ENCODE measurements at regions not wholly inside any gene's neighbourhood (a gene's known extent, or its start where the extent isn't known, plus 50 kb on each side); places are given as distances from the start of the nearest gene placed in this dataset.
A peak's percentile ranks its signal among the peaks of the same experiment; 100 is the strongest.
"Not testable (repeated sequence)": the region's sequence is repeated elsewhere in the genome, so short reads cannot be mapped to it uniquely, and the experiment has no call there.

DNA sequence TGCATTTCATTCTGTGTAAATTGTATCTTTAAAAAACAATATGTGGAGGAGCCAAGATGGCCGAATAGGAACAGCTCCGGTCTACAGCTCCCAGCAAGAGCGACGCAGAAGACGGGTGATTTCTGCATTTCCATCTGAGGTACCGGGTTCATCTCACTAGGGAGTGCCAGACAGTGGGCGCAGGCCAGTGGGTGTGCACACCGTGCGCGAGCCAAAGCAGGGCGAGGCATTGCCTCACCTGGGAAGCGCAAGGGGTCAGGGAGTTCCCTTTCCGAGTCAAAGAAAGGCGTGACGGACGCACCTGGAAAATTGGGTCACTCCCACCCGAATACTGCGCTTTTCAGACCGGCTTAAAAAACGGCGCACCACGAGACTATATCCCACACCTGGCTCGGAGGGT lies 75.0 kb upstream of the RGS1 start:
- not testable (repeated sequence) for H3K36me3 ChIP-seq (ENCODE audit: control insufficient read depth, insufficient read depth, low read length); H3K9ac ChIP-seq (ENCODE audit: low read length); H2BK15ac ChIP-seq (replicated peaks; ENCODE audit: low read depth); H3K56ac ChIP-seq (ENCODE audit: low read length); H2BK120ac ChIP-seq (ENCODE audit: low read depth, low read length); H3K27ac ChIP-seq (ENCODE audit: low read depth, low read length); H3K4me2 ChIP-seq (ENCODE audit: low read length); H3K79me2 ChIP-seq (ENCODE audit: control insufficient read depth, insufficient read depth, low read length); H3K23ac ChIP-seq (ENCODE audit: low read length); H3K4me3 ChIP-seq (ENCODE audit: low read length); H2AK5ac ChIP-seq (ENCODE audit: low read length); H3K18ac ChIP-seq (ENCODE audit: low read length); H3K27me3 ChIP-seq (ENCODE audit: insufficient read depth, low read length, poor library complexity); H4K8ac ChIP-seq (ENCODE audit: low read depth, low read length); DNase-seq; H3K4ac ChIP-seq (ENCODE audit: low read depth, low read length); H3K4me1 ChIP-seq (ENCODE audit: control insufficient read depth, low read depth, low read length); H2BK5ac ChIP-seq (ENCODE audit: low read length); H3K79me1 ChIP-seq (ENCODE audit: low read length); H4K5ac ChIP-seq (ENCODE audit: low read length)
- WGBS (ENCODE audit: extremely low coverage, insufficient coverage, low lambda C conversion rate) = no CpG with 5 or more reads among the region's 23 CpGs

DNA sequence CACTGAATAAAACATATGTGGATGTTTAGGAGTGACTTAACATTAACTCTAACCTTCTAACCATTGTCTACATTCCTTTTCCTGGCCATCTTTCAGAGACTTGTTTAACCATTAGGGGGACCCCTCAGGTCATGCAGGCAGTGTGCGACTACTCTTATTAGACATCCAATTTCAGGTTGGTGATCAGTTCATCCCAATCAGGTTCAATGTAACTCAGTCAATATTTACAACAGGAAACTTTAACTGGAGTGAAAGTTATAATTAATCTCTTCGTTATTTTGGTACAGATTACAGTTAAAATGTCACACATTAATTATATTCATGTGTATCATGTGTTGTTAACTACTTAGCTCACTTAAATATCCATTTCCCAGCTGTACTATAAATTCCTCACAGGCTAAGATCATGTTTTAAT lies 68.8 kb upstream of the RGS1 start:
- Histone ChIP-seq H2BK120ac (ENCODE audit: low read depth, low read length) (no peak overlapping the region), H3K18ac (ENCODE audit: low read length) (no peak overlapping the region), H3K36me3 (ENCODE audit: control insufficient read depth, insufficient read depth, low read length) (no peaks in the 10 kb centered on the region), H3K27me3 (ENCODE audit: insufficient read depth, low read length, poor library complexity) (no peaks in the 10 kb centered on the region), H3K4me2 (ENCODE audit: low read length) (no peak overlapping the region), H3K79me1 (ENCODE audit: low read length) (no peaks in the 10 kb centered on the region), H3K27ac (ENCODE audit: low read depth, low read length) (no peak overlapping the region), H3K4me3 (ENCODE audit: low read length) (no peak overlapping the region), H3K4me1 (ENCODE audit: control insufficient read depth, low read depth, low read length) (no peaks in the 10 kb centered on the region), H2AK5ac (ENCODE audit: low read length) (no peak overlapping the region), H4K8ac (ENCODE audit: low read depth, low read length) (no peak overlapping the region), H3K23ac (ENCODE audit: low read length) (no peak overlapping the region), H2BK5ac (ENCODE audit: low read length) (no peak overlapping the region), H3K79me2 (ENCODE audit: control insufficient read depth, insufficient read depth, low read length) (no peaks in the 10 kb centered on the region), H3K4ac (ENCODE audit: low read depth, low read length) (no peak overlapping the region), H3K56ac (ENCODE audit: low read length) (no peak overlapping the region), H2BK15ac (replicated peaks; ENCODE audit: low read depth) (no peak overlapping the region), H3K9ac (ENCODE audit: low read length) (no peak overlapping the region), H4K5ac (ENCODE audit: low read length) (no peak overlapping the region)
- no CpG with 5 or more reads among the region's 2 CpGs for WGBS (ENCODE audit: extremely low coverage, insufficient coverage, low lambda C conversion rate)
- DNase-seq = peak; percentile 56

DNA sequence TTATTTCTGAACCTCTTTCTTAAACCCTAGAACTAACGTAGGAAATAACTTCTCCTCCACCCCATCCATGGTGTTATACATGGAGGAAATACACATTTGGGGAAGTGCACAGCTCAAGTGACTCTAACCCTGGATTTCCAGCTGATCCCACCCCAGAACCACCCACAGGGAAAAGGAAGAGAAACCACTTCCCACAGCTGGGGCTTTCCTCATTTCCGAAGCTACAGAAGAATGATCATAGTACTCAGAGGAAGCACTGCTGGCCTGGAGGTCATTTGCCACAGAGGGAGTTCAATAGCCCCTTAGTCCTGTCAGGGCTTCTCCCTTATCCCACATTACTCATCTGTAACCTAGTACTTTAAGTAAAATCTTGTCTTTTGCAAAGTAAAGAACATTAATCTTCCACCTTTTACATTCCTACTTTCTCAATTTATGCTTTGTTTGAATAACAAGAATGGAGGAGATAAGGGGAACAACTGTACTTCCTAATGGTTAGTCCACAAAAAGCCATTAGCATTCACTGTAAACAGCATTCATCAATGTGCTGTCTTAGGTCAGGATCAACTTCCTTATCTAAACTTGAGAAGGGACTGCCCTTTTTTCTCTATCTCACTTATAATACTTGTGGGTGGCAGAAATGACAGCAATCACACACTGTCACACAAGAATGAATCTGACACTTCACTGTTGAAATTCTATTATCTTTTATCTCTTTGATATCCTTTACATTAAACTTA lies 63.0 kb upstream of the RGS1 start:
- H3K18ac ChIP-seq (ENCODE audit: low read length) = no peak overlapping the region
- H2BK15ac ChIP-seq (replicated peaks; ENCODE audit: low read depth) = no peak overlapping the region
- H2AK5ac ChIP-seq (ENCODE audit: low read length) = no peak overlapping the region
- H3K27ac ChIP-seq (ENCODE audit: low read depth, low read length) = peak overlapping the region; percentile 73
- H2BK120ac ChIP-seq (ENCODE audit: low read depth, low read length) = no peak overlapping the region
- WGBS (ENCODE audit: extremely low coverage, insufficient coverage, low lambda C conversion rate) = no CpG with 5 or more reads among the region's 2 CpGs
- H3K4me2 ChIP-seq (ENCODE audit: low read length) = no peak overlapping the region
- no peak overlapping the region for H4K5ac ChIP-seq (ENCODE audit: low read length)
- H3K36me3 ChIP-seq (ENCODE audit: control insufficient read depth, insufficient read depth, low read length) = no peaks in the 10 kb centered on the region
- peak overlapping the region; percentile 31 for H3K56ac ChIP-seq (ENCODE audit: low read length)
- no peak overlapping the region for H3K9ac ChIP-seq (ENCODE audit: low read length)
- DNase-seq = peak; percentile 30
- H2BK5ac ChIP-seq (ENCODE audit: low read length) = no peak overlapping the region
- H4K8ac ChIP-seq (ENCODE audit: low read depth, low read length) = no peak overlapping the region
- no peak overlapping the region for H3K23ac ChIP-seq (ENCODE audit: low read length)
- no peak overlapping the region for H3K4ac ChIP-seq (ENCODE audit: low read depth, low read length)
- no peaks in the 10 kb centered on the region for H3K79me2 ChIP-seq (ENCODE audit: control insufficient read depth, insufficient read depth, low read length)
- H3K4me1 ChIP-seq (ENCODE audit: control insufficient read depth, low read depth, low read length) = peaks cover 2% of the 10 kb centered on the region
- no peak overlapping the region for H3K4me3 ChIP-seq (ENCODE audit: low read length)
- no peaks in the 10 kb centered on the region for H3K79me1 ChIP-seq (ENCODE audit: low read length)
- no peaks in the 10 kb centered on the region for H3K27me3 ChIP-seq (ENCODE audit: insufficient read depth, low read length, poor library complexity)

DNA sequence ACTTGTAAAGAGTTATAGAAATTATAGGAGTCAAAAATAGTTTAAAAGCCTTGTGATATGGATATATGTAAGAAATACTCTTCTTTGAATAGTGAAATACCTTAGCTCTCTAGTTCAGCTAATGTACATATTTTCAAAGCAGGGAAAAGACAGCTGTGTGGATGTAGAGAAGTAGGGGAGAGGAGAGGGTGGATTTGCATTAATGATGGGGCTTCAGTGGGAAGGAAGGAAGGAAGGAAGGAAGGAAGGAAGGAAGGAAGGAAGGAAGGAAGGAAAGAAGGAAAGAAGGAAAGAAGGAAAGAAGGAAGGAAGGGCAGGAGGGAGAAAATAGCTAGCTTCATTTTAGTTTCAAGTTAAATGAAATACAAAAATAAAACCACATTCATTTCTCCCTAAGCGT lies 62.4 kb upstream of the RGS1 start:
- Histone ChIP-seq H3K9ac (ENCODE audit: low read length) (no peak overlapping the region), H3K36me3 (ENCODE audit: control insufficient read depth, insufficient read depth, low read length) (no peaks in the 10 kb centered on the region), H3K27me3 (ENCODE audit: insufficient read depth, low read length, poor library complexity) (no peaks in the 10 kb centered on the region), H3K4me3 (ENCODE audit: low read length) (no peak overlapping the region), H3K18ac (ENCODE audit: low read length) (no peak overlapping the region), H2AK5ac (ENCODE audit: low read length) (no peak overlapping the region), H2BK5ac (ENCODE audit: low read length) (no peak overlapping the region), H3K27ac (ENCODE audit: low read depth, low read length) (no peak overlapping the region), H4K5ac (ENCODE audit: low read length) (no peak overlapping the region), H3K56ac (ENCODE audit: low read length) (no peak overlapping the region), H3K4me1 (ENCODE audit: control insufficient read depth, low read depth, low read length) (peaks cover 2% of the 10 kb centered on the region), H4K8ac (ENCODE audit: low read depth, low read length) (no peak overlapping the region), H3K79me1 (ENCODE audit: low read length) (no peaks in the 10 kb centered on the region), H3K23ac (ENCODE audit: low read length) (no peak overlapping the region), H2BK120ac (ENCODE audit: low read depth, low read length) (no peak overlapping the region), H2BK15ac (replicated peaks; ENCODE audit: low read depth) (no peak overlapping the region), H3K4me2 (ENCODE audit: low read length) (no peak overlapping the region), H3K79me2 (ENCODE audit: control insufficient read depth, insufficient read depth, low read length) (no peaks in the 10 kb centered on the region), H3K4ac (ENCODE audit: low read depth, low read length) (no peak overlapping the region)
- WGBS (ENCODE audit: extremely low coverage, insufficient coverage, low lambda C conversion rate) = no CpG with 5 or more reads among the region's 1 CpG
- no peak for DNase-seq

DNA sequence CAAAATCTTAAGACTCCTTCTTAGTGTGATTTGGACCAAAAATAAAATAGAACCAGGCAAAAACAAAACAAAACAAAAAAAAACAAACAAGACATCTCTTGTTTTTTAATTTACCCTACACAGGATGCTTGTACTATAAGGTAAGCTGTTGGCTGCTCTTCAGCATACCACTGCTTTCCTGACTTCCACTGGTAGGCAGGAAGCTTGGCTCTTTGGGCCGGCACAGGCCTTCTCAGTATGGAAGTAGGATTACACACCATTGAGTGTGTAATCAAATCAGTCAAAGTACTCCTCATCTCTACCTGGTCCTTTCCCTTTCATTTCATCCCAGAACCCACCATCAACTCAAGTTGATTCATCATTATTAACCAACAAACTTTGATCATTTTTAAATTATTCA lies 61.9 kb upstream of the RGS1 start:
- no peak overlapping the region for H2BK120ac ChIP-seq (ENCODE audit: low read depth, low read length)
- H3K23ac ChIP-seq (ENCODE audit: low read length) = no peak overlapping the region
- H4K8ac ChIP-seq (ENCODE audit: low read depth, low read length) = no peak overlapping the region
- H3K56ac ChIP-seq (ENCODE audit: low read length) = no peak overlapping the region
- no peaks in the 10 kb centered on the region for H3K79me1 ChIP-seq (ENCODE audit: low read length)
- no peak overlapping the region for H2BK5ac ChIP-seq (ENCODE audit: low read length)
- no peak overlapping the region for H3K4me3 ChIP-seq (ENCODE audit: low read length)
- no peak overlapping the region for H3K9ac ChIP-seq (ENCODE audit: low read length)
- H4K5ac ChIP-seq (ENCODE audit: low read length) = no peak overlapping the region
- no peaks in the 10 kb centered on the region for H3K36me3 ChIP-seq (ENCODE audit: control insufficient read depth, insufficient read depth, low read length)
- H3K27me3 ChIP-seq (ENCODE audit: insufficient read depth, low read length, poor library complexity) = no peaks in the 10 kb centered on the region
- no CpG with 5 or more reads among the region's 1 CpG for WGBS (ENCODE audit: extremely low coverage, insufficient coverage, low lambda C conversion rate)
- H2BK15ac ChIP-seq (replicated peaks; ENCODE audit: low read depth) = no peak overlapping the region
- H3K4me1 ChIP-seq (ENCODE audit: control insufficient read depth, low read depth, low read length) = peaks cover 2% of the 10 kb centered on the region
- H3K4me2 ChIP-seq (ENCODE audit: low read length) = no peak overlapping the region
- no peak overlapping the region for H3K18ac ChIP-seq (ENCODE audit: low read length)
- H3K79me2 ChIP-seq (ENCODE audit: control insufficient read depth, insufficient read depth, low read length) = no peaks in the 10 kb centered on the region
- no peak overlapping the region for H2AK5ac ChIP-seq (ENCODE audit: low read length)
- no peak overlapping the region for H3K4ac ChIP-seq (ENCODE audit: low read depth, low read length)
- no peak overlapping the region for H3K27ac ChIP-seq (ENCODE audit: low read depth, low read length)
- DNase-seq = peak; percentile 13

GRCh38 chr1:192516776-192517297 lies 58.7 kb upstream of the RGS1 start:
- Histone ChIP-seq H2AK5ac (ENCODE audit: low read length) (no peak overlapping the region), H2BK15ac (replicated peaks; ENCODE audit: low read depth) (no peak overlapping the region), H3K9ac (ENCODE audit: low read length) (no peak overlapping the region), H3K4ac (ENCODE audit: low read depth, low read length) (no peak overlapping the region), H2BK120ac (ENCODE audit: low read depth, low read length) (no peak overlapping the region), H3K27ac (ENCODE audit: low read depth, low read length) (no peak overlapping the region), H4K8ac (ENCODE audit: low read depth, low read length) (no peak overlapping the region), H3K27me3 (ENCODE audit: insufficient read depth, low read length, poor library complexity) (no peaks in the 10 kb centered on the region), H3K4me1 (ENCODE audit: control insufficient read depth, low read depth, low read length) (peaks cover 2% of the 10 kb centered on the region), H3K79me1 (ENCODE audit: low read length) (no peaks in the 10 kb centered on the region), H3K23ac (ENCODE audit: low read length) (no peak overlapping the region), H3K79me2 (ENCODE audit: control insufficient read depth, insufficient read depth, low read length) (no peaks in the 10 kb centered on the region), H3K56ac (ENCODE audit: low read length) (no peak overlapping the region), H3K18ac (ENCODE audit: low read length) (no peak overlapping the region), H3K4me2 (ENCODE audit: low read length) (no peak overlapping the region), H3K4me3 (ENCODE audit: low read length) (no peak overlapping the region), H4K5ac (ENCODE audit: low read length) (no peak overlapping the region), H2BK5ac (ENCODE audit: low read length) (no peak overlapping the region), H3K36me3 (ENCODE audit: control insufficient read depth, insufficient read depth, low read length) (no peaks in the 10 kb centered on the region)
- WGBS (ENCODE audit: extremely low coverage, insufficient coverage, low lambda C conversion rate) = no CpG with 5 or more reads among the region's 11 CpGs
- DNase-seq = no peak
